Right atrium auricular region (tissue), 2 donors: ENCODE measurements at regions not wholly inside any gene's neighbourhood (a gene's known extent, or its start where the extent isn't known, plus 50 kb on each side); places are given as distances from the start of the nearest gene placed in this dataset.

ENCODE experiments used
- DNase-seq: peaks from one replicate; pipeline ENCODE4 v3.0.0-alpha.2; 2019; ENCODE audit warnings: low spot score
- H3K27ac ChIP-seq, 2 donors: fragments of 200-600 bp; sonication (generic); 1 replicate in 1 of 2; 2 replicates in 1 of 2; pipeline ENCODE4 v1.5.1; 2016 to 2019
- H3K27me3 ChIP-seq, 2 donors: fragments of 200-600 bp; sonication (generic); one replicate each; pipeline versions ENCODE4 v1.5.1 to v1.6.0; 2017 to 2019
- H3K36me3 ChIP-seq: fragments of 200-600 bp; sonication (generic); one replicate; pipeline ENCODE4 v1.5.1; 2016
- H3K4me1 ChIP-seq, 2 donors: fragments of 200-600 bp; sonication (generic); one replicate each; pipeline versions ENCODE4 v1.5.1 to v1.6.0; 2017 to 2019
- H3K4me3 ChIP-seq, 2 donors: fragments of 200-600 bp; sonication (generic); 1 replicate in 1 of 2; 2 replicates in 1 of 2; pipeline ENCODE4 v1.5.1; 2017 to 2019; ENCODE audit warnings: mild to moderate bottlenecking in 1 of 2, moderate library complexity in 1 of 2
- H3K9me3 ChIP-seq, 2 donors: fragments of 200-600 bp; sonication (generic); one replicate each; pipeline ENCODE4 v1.5.1; 2019
- TF ChIP-seq, protein P1 (sequence below), 2 donors: fragments of 200-600 bp; sonication (generic); IDR thresholded peaks; one replicate each; pipeline ENCODE4 v1.5.1; 2019; ENCODE audit warnings: antibody characterized with exemption in 2 of 2

GRCh38 chr15:38029736-38030135 lies 95.3 kb downstream of the TMCO5A start:
- Histone ChIP-seq H3K36me3 (no peaks in the 10 kb centered on the region), H3K27me3 (no peaks in the 10 kb centered on the region), H3K4me1 (no peaks in the 10 kb centered on the region), H3K4me3 (no peak overlapping the region), H3K27ac (no peak overlapping the region), H3K9me3 (no peaks in the 10 kb centered on the region)
- TF ChIP-seq, protein P1, sequence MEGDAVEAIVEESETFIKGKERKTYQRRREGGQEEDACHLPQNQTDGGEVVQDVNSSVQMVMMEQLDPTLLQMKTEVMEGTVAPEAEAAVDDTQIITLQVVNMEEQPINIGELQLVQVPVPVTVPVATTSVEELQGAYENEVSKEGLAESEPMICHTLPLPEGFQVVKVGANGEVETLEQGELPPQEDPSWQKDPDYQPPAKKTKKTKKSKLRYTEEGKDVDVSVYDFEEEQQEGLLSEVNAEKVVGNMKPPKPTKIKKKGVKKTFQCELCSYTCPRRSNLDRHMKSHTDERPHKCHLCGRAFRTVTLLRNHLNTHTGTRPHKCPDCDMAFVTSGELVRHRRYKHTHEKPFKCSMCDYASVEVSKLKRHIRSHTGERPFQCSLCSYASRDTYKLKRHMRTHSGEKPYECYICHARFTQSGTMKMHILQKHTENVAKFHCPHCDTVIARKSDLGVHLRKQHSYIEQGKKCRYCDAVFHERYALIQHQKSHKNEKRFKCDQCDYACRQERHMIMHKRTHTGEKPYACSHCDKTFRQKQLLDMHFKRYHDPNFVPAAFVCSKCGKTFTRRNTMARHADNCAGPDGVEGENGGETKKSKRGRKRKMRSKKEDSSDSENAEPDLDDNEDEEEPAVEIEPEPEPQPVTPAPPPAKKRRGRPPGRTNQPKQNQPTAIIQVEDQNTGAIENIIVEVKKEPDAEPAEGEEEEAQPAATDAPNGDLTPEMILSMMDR (IDR thresholded peaks at IDR 0.05) = no peak
- no peak for DNase-seq

- H3K9me3 ChIP-seq = no peaks in the 10 kb centered on the region
- no peaks in the 10 kb centered on the region for H3K27me3 ChIP-seq
- TF ChIP-seq, protein P1 (IDR thresholded peaks at IDR 0.05) = no peak
- no peak for DNase-seq
- H3K4me3 ChIP-seq = no peak overlapping the region
- H3K36me3 ChIP-seq = no peaks in the 10 kb centered on the region
- no peaks in the 10 kb centered on the region for H3K4me1 ChIP-seq
- H3K27ac ChIP-seq = no peak overlapping the region
Observed at GRCh38 chr15:38030609-38031008, 96.2 kb downstream of the TMCO5A start.

DNA sequence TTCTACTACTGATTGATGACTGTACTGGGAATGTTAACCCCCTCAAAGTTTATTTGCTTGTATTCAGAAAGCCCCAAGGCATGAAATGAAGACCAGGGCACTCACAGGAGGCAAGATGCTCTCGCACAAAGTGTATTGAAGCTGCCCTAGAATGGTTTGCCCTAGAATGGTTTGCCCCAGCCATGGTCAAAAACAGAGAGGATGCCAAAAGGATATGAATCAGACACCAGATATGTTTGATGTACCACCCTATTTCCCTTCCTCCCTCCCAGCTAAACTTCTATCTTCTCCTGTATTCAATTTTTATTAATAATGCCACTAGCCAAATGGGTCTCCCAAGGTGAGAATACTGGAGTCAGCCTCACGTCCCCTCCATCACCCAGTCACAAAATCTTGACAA lies 101.3 kb downstream of the TMCO5A start:
- no peaks in the 10 kb centered on the region for H3K27me3 ChIP-seq
- no peaks in the 10 kb centered on the region for H3K9me3 ChIP-seq
- TF ChIP-seq, protein P1 (IDR thresholded peaks at IDR 0.05) = no peak
- H3K27ac ChIP-seq = no peak overlapping the region
- no peaks in the 10 kb centered on the region for H3K4me1 ChIP-seq
- DNase-seq = no peak
- H3K36me3 ChIP-seq = no peaks in the 10 kb centered on the region
- no peak overlapping the region for H3K4me3 ChIP-seq

GRCh38 chr15:38036790-38037338 lies 102.4 kb downstream of the TMCO5A start:
- H3K9me3 ChIP-seq = no peaks in the 10 kb centered on the region
- no peak for DNase-seq
- TF ChIP-seq, protein P1 (IDR thresholded peaks at IDR 0.05) = no peak
- no peaks in the 10 kb centered on the region for H3K36me3 ChIP-seq
- no peak overlapping the region for H3K4me3 ChIP-seq
- no peak overlapping the region for H3K27ac ChIP-seq
- H3K27me3 ChIP-seq = no peaks in the 10 kb centered on the region
- no peaks in the 10 kb centered on the region for H3K4me1 ChIP-seq

DNA sequence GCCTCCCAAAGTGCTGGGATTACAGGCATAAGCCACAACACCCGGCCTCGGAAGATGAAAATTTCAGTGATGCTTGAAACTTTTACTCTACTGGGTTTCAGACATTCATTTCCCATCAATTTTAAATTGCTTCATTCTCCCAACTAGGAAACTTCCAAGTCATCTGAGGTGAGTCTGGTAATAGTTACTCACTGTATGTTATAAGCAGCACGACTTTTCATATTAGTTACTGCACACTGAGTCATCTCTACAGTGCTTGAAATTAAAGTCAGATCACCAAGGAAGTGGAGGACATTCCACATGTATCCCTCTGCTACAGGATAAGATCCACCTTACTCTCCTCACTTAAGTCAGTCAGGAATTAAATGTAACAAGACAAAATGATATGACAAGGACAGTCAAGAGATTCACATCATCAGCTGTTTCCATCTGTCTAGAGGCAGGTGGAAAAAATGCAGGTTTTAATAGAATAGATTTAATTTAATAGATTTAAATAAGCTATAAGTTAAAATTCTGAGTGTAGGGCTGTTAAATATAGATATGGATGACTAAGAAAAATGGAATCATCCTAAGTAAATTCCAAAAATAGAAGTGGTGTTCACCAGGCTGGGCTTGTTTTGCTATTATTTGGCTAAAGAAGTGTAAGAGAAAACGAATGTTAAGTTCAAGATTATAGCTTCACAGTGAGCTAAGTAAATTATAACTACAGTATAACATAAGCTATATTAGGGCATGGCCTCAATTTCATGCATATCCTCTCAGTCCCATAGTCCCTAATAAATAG lies 104.4 kb downstream of the TMCO5A start:
- H3K4me3 ChIP-seq = no peak overlapping the region
- no peaks in the 10 kb centered on the region for H3K27me3 ChIP-seq
- H3K27ac ChIP-seq = no peak overlapping the region
- H3K36me3 ChIP-seq = no peaks in the 10 kb centered on the region
- TF ChIP-seq, protein P1 (IDR thresholded peaks at IDR 0.05) = no peak
- H3K9me3 ChIP-seq = no peaks in the 10 kb centered on the region
- H3K4me1 ChIP-seq = peaks cover 0 to 7% of the 10 kb centered on the region in 2 donors
- no peak for DNase-seq
